Prostate gland (tissue), 2 donors: ENCODE measurements at regions not wholly inside any gene's neighbourhood (a gene's known extent, or its start where the extent isn't known, plus 50 kb on each side); places are given as distances from the start of the nearest gene placed in this dataset.

Source experiments
- DNase-seq: peaks from one replicate; pipeline ENCODE4 v3.0.0-alpha.2; 2019; ENCODE audit warnings: low spot score
- H3K27ac ChIP-seq, 2 donors: fragments of 200-600 bp; sonication (generic); 2 replicates each; pipeline ENCODE4 v1.5.1; 2017 to 2019
- H3K27me3 ChIP-seq: fragments of 200-600 bp; sonication (generic); replicated peaks from 2 replicates; pipeline ENCODE4 v1.5.1; 2019; ENCODE audit not compliant: insufficient read depth
- H3K36me3 ChIP-seq, 2 donors: fragments of 200-600 bp; sonication (generic); 1 replicate in 1 of 2; 2 replicates in 1 of 2; pipeline versions ENCODE4 v1.5.1 to v1.8.1; 2017 to 2019
- H3K4me1 ChIP-seq: fragments of 200-600 bp; sonication (generic); replicated peaks from 2 replicates; pipeline ENCODE4 v1.5.1; 2019
- H3K4me3 ChIP-seq, 2 donors: fragments of 200-600 bp; sonication (generic); 2 replicates each; pipeline ENCODE4 v1.5.1; 2017 to 2019
- H3K9me3 ChIP-seq: fragments of 200-600 bp; sonication (generic); 2 replicates; pipeline ENCODE4 v1.5.1; 2017
- POLR2A ChIP-seq: fragments of 450-650 bp; IDR thresholded peaks from one replicate; pipeline ENCODE4 v1.6.1; 2016; ENCODE audit warnings: antibody characterized with exemption, mild to moderate bottlenecking
- POLR2AphosphoS5 ChIP-seq: sonication (generic); formaldehyde crosslinking; IDR thresholded peaks from one replicate; pipeline ENCODE4 v1.6.1; 2017; ENCODE audit warnings: antibody characterized with exemption
- WGBS: methylation state at CpG from one replicate; pipeline ENCODE4 v1.1.5; 2018; 5-methylcytosine and 5-hydroxymethylcytosine counted together
- intact Hi-C: fragments of 100-400 bp; cut with DNase I; formaldehyde crosslinking; loops from one replicate; pipeline ENCODE4 v1.14.2; 2022
- TF ChIP-seq, protein P1 (sequence below), 4 experiments: fragments of 200-600 bp in 2 of 4; fragments of 450-650 bp in 2 of 4; sonication (generic) in 2 of 4; IDR thresholded peaks; 1 replicate in 3 of 4; 2 replicates in 1 of 4; pipeline ENCODE4 v1.5.1; 2016 to 2019; ENCODE audit warnings: antibody characterized with exemption in 4 of 4, mild to moderate bottlenecking in 2 of 4, moderate library complexity in 2 of 4

DNA sequence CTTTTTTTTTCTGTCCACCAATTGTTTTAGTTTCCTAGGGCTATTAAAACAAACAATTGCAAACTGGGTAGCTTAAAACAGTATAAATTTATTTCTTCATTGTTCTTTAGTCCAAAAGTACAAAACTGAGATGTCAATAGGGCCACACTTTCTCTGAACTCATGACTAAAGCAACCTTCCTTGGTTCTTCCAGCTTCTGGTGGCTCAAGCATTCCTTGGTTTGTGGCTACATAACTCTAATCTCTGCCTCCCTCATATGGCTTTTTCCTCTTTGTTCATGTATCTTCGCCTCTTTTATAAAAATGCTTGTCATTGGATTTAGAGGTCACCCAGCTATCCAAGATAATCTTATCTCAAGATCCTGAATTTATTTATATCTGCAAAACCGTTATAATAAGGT is 914.5 kb upstream of the EPHA6 start:
- Histone ChIP-seq H3K36me3 (no peaks in the 10 kb centered on the region), H3K27ac (no peak overlapping the region), H3K4me1 (no peaks in the 10 kb centered on the region), H3K4me3 (no peak overlapping the region), H3K9me3 (no peaks in the 10 kb centered on the region), H3K27me3 (no peaks in the 10 kb centered on the region)
- 81% methylated on average over 2 of the region's 2 CpGs for WGBS
- intact Hi-C loops: no loop called here
- no peak for DNase-seq
- TF ChIP-seq POLR2A (no peak), POLR2AphosphoS5 (no peak)
- TF ChIP-seq, protein P1, sequence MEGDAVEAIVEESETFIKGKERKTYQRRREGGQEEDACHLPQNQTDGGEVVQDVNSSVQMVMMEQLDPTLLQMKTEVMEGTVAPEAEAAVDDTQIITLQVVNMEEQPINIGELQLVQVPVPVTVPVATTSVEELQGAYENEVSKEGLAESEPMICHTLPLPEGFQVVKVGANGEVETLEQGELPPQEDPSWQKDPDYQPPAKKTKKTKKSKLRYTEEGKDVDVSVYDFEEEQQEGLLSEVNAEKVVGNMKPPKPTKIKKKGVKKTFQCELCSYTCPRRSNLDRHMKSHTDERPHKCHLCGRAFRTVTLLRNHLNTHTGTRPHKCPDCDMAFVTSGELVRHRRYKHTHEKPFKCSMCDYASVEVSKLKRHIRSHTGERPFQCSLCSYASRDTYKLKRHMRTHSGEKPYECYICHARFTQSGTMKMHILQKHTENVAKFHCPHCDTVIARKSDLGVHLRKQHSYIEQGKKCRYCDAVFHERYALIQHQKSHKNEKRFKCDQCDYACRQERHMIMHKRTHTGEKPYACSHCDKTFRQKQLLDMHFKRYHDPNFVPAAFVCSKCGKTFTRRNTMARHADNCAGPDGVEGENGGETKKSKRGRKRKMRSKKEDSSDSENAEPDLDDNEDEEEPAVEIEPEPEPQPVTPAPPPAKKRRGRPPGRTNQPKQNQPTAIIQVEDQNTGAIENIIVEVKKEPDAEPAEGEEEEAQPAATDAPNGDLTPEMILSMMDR (IDR thresholded peaks at IDR 0.05): no peak

DNA sequence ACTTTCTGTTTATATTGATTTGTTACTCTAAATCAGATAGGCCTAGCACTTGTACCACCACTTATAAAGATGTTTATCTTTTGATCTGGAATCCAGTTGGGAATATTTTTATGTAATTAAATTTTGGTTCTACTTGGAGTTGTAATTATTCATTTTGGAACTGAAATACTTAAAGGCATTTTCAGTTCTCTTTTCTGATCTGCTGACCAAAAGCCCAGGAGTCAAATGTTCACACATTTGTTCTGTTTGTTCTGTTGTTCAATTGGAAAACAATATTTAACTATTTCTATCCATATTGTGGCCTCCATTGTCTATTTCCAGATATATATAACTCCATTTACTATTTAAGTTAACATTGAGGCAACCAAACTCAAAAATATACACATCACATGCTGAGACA is 912.4 kb upstream of the EPHA6 start:
- intact Hi-C loops: no loop called here

DNA sequence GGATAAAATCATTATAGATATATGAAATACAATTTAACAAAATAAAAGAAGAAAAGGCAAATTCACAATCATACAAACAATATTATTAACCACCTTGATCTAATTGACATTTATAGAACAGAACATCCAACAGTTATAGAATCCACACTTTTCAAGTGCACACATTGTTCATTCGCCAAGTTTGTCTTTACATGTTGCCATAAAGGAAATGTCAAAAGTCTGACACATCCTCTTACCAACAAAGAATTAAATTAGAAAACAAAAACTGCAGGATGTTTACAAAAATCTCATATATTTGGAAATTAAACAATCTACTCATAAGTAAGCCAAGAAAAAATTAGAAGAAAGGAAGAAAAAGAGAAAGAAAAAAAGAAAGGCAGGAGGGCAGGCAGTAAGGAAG is 909.2 kb upstream of the EPHA6 start:
- intact Hi-C loops: no loop called here
- no peaks in the 10 kb centered on the region for H3K4me1 ChIP-seq

More for the DNA sequence above, 912.4 kb upstream of the EPHA6 start:
- no peaks in the 10 kb centered on the region for H3K27me3 ChIP-seq
- no peak for DNase-seq
- H3K27ac ChIP-seq: no peak overlapping the region
- TF ChIP-seq POLR2A (no peak), POLR2AphosphoS5 (no peak)
- TF ChIP-seq, protein P1 (IDR thresholded peaks at IDR 0.05): no peak
- no peaks in the 10 kb centered on the region for H3K9me3 ChIP-seq
- no peak overlapping the region for H3K4me3 ChIP-seq
- H3K36me3 ChIP-seq: no peaks in the 10 kb centered on the region
- no peaks in the 10 kb centered on the region for H3K4me1 ChIP-seq

DNA sequence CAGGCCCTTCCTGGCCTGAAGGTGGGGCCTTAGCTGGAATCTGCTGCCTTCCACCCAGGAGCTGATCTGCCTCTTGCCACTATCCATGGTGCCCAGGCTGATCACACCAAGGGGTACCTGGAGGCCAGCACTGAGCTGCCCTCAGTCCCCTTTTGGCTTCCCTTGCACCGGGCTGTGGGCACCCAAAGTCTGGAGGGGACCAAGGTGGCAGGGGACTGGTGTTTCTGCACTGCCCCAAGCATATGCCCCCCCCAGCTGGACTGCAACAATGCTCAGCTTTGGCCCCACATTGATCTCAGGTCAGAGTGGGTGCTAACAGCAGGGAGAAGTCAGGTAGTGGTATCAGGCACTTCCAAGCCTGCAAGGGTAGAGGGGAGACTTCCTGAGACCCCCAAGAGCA is 902.6 kb upstream of the EPHA6 start:
- 100% methylated on average over 1 of the region's 1 CpG for WGBS
- H3K27me3 ChIP-seq: no peaks in the 10 kb centered on the region
- no peaks in the 10 kb centered on the region for H3K4me1 ChIP-seq
- H3K9me3 ChIP-seq: no peaks in the 10 kb centered on the region
- intact Hi-C loops: no loop called here
- no peak for TF ChIP-seq POLR2AphosphoS5
- TF ChIP-seq, protein P1 (IDR thresholded peaks at IDR 0.05): no peak
- TF ChIP-seq POLR2A: no peak
- DNase-seq: no peak
- H3K36me3 ChIP-seq: no peaks in the 10 kb centered on the region
- H3K27ac ChIP-seq: no peak overlapping the region
- H3K4me3 ChIP-seq: no peak overlapping the region

More for the DNA sequence above, 909.2 kb upstream of the EPHA6 start:
- TF ChIP-seq, protein P1 (IDR thresholded peaks at IDR 0.05): no peak
- TF ChIP-seq POLR2A (no peak), POLR2AphosphoS5 (no peak)
- Histone ChIP-seq H3K27ac (no peak overlapping the region), H3K36me3 (no peaks in the 10 kb centered on the region), H3K9me3 (no peaks in the 10 kb centered on the region), H3K27me3 (no peaks in the 10 kb centered on the region), H3K4me3 (no peak overlapping the region)
- 60% methylated on average over 1 of the region's 1 CpG for WGBS
- DNase-seq: no peak

DNA sequence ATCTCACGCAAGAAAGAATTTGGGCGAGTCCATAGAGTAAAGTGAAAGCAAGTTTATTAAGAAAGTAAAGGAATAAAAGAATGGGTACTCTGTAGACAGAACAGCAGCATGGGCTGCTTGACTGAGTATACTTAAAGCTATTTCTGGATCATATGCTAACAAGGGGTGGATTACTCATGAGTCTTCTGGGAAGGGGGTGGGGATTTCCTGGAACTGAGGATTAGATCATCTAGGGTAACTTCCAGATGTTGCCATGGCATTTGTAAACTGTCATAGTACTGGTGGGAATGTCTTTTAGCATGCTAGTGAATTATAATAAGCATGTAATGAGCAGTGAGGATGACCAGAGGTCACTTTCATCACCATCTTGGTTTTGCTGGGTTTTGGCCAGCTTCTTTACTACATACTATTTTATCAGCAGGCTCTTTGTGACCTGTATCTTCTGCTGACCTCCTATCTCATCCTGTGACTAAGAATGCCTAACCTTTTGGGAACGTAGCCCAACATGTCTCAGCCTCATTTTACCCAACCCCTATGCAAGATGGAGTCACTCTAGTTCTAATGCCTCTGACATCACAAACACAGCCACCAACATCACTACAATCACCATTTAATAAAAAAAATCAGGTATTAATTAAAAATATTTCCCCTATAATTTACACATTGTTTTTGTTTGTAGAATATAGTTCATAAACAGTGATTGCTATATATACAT is 890.7 kb upstream of the EPHA6 start:
- no peaks in the 10 kb centered on the region for H3K9me3 ChIP-seq
- H3K4me3 ChIP-seq: no peak overlapping the region
- intact Hi-C loops: no loop called here
- no peak for TF ChIP-seq POLR2A
- no peak for TF ChIP-seq POLR2AphosphoS5
- TF ChIP-seq, protein P1 (IDR thresholded peaks at IDR 0.05): no peak
- no peak for DNase-seq
- no peaks in the 10 kb centered on the region for H3K27me3 ChIP-seq
- H3K4me1 ChIP-seq: no peaks in the 10 kb centered on the region
- H3K36me3 ChIP-seq: no peaks in the 10 kb centered on the region
- 74% methylated on average over 3 of the region's 3 CpGs for WGBS
- no peak overlapping the region for H3K27ac ChIP-seq
